ENCODE measurements at regions not wholly inside any gene's neighbourhood (a gene's known extent, or its start where the extent isn't known, plus 50 kb on each side); places are given as distances from the start of the nearest gene placed in this dataset.

DNA sequence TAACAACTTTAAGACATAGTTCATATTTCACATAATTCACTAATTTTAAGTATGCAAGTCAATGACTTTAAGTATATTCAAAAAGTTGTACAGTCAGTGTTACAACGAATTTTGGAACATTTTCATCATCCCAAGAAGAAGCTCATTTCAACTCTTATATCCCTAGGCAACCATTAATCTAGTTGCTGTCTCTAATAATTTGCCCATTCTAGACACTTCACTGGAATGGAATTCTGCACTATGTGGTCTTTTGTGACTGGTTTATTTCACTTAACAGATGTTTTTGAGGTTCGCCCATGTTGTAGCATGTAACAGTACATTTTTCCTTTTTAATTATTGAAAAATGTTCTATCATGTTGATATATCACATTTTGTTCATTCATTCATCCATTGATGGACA lies 104.2 kb upstream of the SPRED1 start:
- H3F3A ChIP-seq (ENCODE audit: low read length, unreplicated experiment) = no peaks in the 10 kb centered on the region
- intact Hi-C loops (cut with micrococcal nuclease) = no loop called here
- ATAC-seq = no peak
- H3K9me3 ChIP-seq (ENCODE audit: low read length) = peaks cover 11% of the 10 kb centered on the region; the same call in 1 of the 2 replicates
- H3K79me2 ChIP-seq (ENCODE audit: low read length) = no peaks in the 10 kb centered on the region
- H3K9ac ChIP-seq (ENCODE audit: low read length) = no peak overlapping the region
- no peaks in the 10 kb centered on the region for H3K9me2 ChIP-seq (replicated peaks; ENCODE audit: low read length)
- TF ChIP-seq, protein P1, sequence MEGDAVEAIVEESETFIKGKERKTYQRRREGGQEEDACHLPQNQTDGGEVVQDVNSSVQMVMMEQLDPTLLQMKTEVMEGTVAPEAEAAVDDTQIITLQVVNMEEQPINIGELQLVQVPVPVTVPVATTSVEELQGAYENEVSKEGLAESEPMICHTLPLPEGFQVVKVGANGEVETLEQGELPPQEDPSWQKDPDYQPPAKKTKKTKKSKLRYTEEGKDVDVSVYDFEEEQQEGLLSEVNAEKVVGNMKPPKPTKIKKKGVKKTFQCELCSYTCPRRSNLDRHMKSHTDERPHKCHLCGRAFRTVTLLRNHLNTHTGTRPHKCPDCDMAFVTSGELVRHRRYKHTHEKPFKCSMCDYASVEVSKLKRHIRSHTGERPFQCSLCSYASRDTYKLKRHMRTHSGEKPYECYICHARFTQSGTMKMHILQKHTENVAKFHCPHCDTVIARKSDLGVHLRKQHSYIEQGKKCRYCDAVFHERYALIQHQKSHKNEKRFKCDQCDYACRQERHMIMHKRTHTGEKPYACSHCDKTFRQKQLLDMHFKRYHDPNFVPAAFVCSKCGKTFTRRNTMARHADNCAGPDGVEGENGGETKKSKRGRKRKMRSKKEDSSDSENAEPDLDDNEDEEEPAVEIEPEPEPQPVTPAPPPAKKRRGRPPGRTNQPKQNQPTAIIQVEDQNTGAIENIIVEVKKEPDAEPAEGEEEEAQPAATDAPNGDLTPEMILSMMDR (conservative IDR thresholded peaks at IDR 0.05; ENCODE audit: low read depth, low read length) = no peak
- no peak for TF ChIP-seq EZH2 (IDR thresholded peaks at IDR 0.05; ENCODE audit: low read length, unreplicated experiment)
- no peak for TF ChIP-seq EZH2phosphoT487 (IDR thresholded peaks at IDR 0.05; ENCODE audit: borderline replicate concordance, low read length)
- no peaks in the 10 kb centered on the region for H3K4me1 ChIP-seq (ENCODE audit: insufficient read depth, low read length)
- no peaks in the 10 kb centered on the region; the same call in 1 of the 2 replicates for H3K36me3 ChIP-seq (ENCODE audit: low read depth, low read length)
- POLR2A ChIA-PET (ENCODE audit: unreplicated experiment) = interaction anchor here (0.6 kb wide), 1 partner anchor 134 kb away, joined by 3 read pairs; no protein-coding TSS in a partner anchor
- H3K4me2 ChIP-seq (ENCODE audit: low read length) = no peak overlapping the region
- H4K20me1 ChIP-seq (ENCODE audit: low read length) = no peaks in the 10 kb centered on the region
- no peak overlapping the region for H2AFZ ChIP-seq (ENCODE audit: low read length)
- H3K27ac ChIP-seq (ENCODE audit: low read length) = no peak overlapping the region
- H3K4me3 ChIP-seq (ENCODE audit: low read length) = no peak overlapping the region
- no peak for DNase-seq
- no peaks in the 10 kb centered on the region for H3K27me3 ChIP-seq (ENCODE audit: low read length)
- BruUV-seq (replicated peaks) = no TSS peak
- CTCF ChIA-PET = no interaction called here

DNA sequence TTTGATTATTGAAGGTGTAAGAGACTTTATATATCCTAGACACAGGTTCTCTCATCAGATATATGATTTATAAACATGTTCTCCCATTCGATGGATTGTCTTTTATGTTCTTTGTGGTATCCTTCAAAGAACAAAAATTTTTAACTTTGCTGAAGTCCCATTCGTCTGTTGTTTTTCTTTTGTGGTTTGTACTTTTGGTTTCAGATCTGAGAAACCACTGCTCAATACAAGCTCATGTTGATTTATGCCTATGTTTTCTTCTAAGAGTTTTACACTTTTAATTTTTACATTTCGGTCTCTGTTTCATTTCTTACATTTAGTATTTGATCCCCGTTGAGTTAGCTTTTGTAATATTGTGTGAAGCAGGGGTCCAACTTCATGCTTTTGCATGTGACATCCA lies 103.3 kb upstream of the SPRED1 start:
- Histone ChIP-seq H2AFZ (ENCODE audit: low read length) (no peak overlapping the region), H3K4me3 (ENCODE audit: low read length) (no peak overlapping the region), H3K27me3 (ENCODE audit: low read length) (no peaks in the 10 kb centered on the region), H3K9me3 (ENCODE audit: low read length) (peaks cover 11% of the 10 kb centered on the region; the same call in 1 of the 2 replicates), H3K4me2 (ENCODE audit: low read length) (no peak overlapping the region), H3K36me3 (ENCODE audit: low read depth, low read length) (no peaks in the 10 kb centered on the region; the same call in 1 of the 2 replicates), H3K9me2 (replicated peaks; ENCODE audit: low read length) (no peaks in the 10 kb centered on the region), H3K79me2 (ENCODE audit: low read length) (no peaks in the 10 kb centered on the region), H3F3A (ENCODE audit: low read length, unreplicated experiment) (no peaks in the 10 kb centered on the region), H3K9ac (ENCODE audit: low read length) (no peak overlapping the region), H3K4me1 (ENCODE audit: insufficient read depth, low read length) (no peaks in the 10 kb centered on the region), H4K20me1 (ENCODE audit: low read length) (no peaks in the 10 kb centered on the region), H3K27ac (ENCODE audit: low read length) (no peak overlapping the region)
- POLR2A ChIA-PET (ENCODE audit: unreplicated experiment) = no interaction called here
- DNase-seq (no peak), ATAC-seq (no peak)
- BruUV-seq (replicated peaks) = no TSS peak
- TF ChIP-seq EZH2phosphoT487 (IDR thresholded peaks at IDR 0.05; ENCODE audit: borderline replicate concordance, low read length) = no peak
- TF ChIP-seq, protein P1 (conservative IDR thresholded peaks at IDR 0.05; ENCODE audit: low read depth, low read length) = no peak
- CTCF ChIA-PET = no interaction called here
- intact Hi-C loops (cut with micrococcal nuclease) = no loop called here

DNA sequence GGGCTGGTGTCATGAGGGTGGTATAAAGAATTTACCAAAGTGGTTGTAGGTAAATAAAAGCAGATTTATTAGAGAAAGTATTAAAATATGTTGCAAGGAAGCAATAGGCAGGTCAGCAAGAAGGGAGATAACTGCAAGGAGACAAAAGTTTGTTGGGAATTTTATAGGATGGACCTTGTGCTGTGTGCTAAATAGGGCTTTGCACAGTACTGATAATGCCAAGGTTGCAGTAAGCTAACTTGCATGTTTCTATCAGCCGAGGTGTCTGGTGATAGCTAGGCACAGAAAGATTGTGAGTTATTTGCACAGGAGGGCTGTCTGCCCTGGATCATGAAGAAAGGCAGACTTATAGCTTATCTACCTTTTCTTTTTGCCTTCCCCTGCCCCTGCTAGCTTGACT lies 102.5 kb upstream of the SPRED1 start:
- CTCF ChIA-PET = no interaction called here
- no peaks in the 10 kb centered on the region for H3K79me2 ChIP-seq (ENCODE audit: low read length)
- H3K4me2 ChIP-seq (ENCODE audit: low read length) = no peak overlapping the region
- no peak for DNase-seq
- no peaks in the 10 kb centered on the region; the same call in 1 of the 2 replicates for H3K36me3 ChIP-seq (ENCODE audit: low read depth, low read length)
- no peak overlapping the region for H3K9ac ChIP-seq (ENCODE audit: low read length)
- no peak overlapping the region for H2AFZ ChIP-seq (ENCODE audit: low read length)
- POLR2A ChIA-PET (ENCODE audit: unreplicated experiment) = no interaction called here
- no peaks in the 10 kb centered on the region for H3K9me2 ChIP-seq (replicated peaks; ENCODE audit: low read length)
- intact Hi-C loops (cut with micrococcal nuclease) = no loop called here
- peaks cover 11% of the 10 kb centered on the region; the same call in 1 of the 2 replicates for H3K9me3 ChIP-seq (ENCODE audit: low read length)
- BruUV-seq (replicated peaks) = no TSS peak
- no peak overlapping the region for H3K4me3 ChIP-seq (ENCODE audit: low read length)
- H4K20me1 ChIP-seq (ENCODE audit: low read length) = no peaks in the 10 kb centered on the region
- H3K27me3 ChIP-seq (ENCODE audit: low read length) = no peaks in the 10 kb centered on the region
- no peak for ATAC-seq
- H3K27ac ChIP-seq (ENCODE audit: low read length) = no peak overlapping the region
- H3K4me1 ChIP-seq (ENCODE audit: insufficient read depth, low read length) = no peaks in the 10 kb centered on the region; the same call in 1 of the 2 replicates
- H3F3A ChIP-seq (ENCODE audit: low read length, unreplicated experiment) = no peaks in the 10 kb centered on the region
- no peak for TF ChIP-seq EZH2phosphoT487 (IDR thresholded peaks at IDR 0.05; ENCODE audit: borderline replicate concordance, low read length)
